GM21515 (cell line): ENCODE measurements at regions not wholly inside any gene's neighbourhood (a gene's known extent, or its start where the extent isn't known, plus 50 kb on each side); places are given as distances from the start of the nearest gene placed in this dataset.

Experiments
- ATAC-seq: cut with Tn5 transposase; IDR thresholded peaks from one replicate; pipeline ENCODE4 v1.9.1; 2021; ENCODE audit not compliant: unreplicated experiment

DNA sequence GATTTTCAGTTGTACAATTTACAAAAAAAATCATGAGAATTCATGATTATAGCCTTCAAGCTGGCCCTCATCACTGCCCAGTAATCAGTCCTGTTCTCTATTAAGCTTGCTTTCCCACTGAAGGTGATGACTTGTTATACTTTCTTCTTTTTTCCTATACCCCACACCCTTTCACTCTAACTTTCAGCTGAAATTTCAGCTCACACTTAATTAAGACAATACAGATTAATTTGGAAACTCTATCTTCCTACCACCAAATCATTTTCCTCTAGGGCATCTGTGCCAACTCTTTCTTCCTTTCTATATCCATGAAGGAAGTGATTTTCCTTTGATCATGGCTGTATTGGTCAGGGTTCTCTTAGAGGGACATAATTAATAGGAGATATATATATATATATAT lies 449.9 kb downstream of the CD109 start:
- no peak for ATAC-seq

DNA sequence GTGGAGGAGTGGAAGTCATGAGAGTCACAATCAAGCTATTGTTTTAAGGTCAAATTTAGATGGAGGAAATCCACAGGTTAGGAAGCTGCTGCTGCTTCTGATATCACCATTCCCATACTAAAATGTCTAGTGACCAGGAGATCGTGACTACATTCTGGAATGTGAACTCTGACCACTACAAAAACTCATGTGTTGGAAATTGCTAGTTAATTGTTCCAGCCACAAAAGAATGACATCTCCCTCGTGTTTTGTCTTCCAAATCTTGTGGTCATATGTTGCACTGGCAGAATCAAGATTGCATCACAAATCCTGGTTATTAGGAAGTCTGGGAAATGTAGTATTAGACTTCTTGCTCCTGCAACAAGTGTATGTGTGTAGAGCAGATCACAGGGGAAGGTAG lies 441.9 kb downstream of the CD109 start:
- no peak for ATAC-seq

DNA sequence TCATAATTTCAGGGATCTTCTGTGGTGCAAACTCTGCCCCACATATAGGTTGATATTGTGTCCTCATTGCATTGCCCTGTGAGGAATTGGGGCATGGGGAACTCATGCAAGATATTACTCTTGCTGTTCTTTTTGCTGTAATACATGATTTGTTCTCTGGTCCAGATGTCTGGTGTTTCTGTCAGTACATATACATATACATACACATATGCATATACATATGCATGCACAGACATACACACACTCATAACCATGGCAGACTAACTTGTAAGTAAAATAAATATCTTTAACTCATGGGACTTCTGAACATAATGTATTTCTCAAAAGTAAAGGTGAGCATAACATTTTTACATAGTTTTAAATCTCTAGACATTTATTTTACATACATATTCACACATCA lies 438.3 kb downstream of the CD109 start:
- ATAC-seq, result no peak

DNA sequence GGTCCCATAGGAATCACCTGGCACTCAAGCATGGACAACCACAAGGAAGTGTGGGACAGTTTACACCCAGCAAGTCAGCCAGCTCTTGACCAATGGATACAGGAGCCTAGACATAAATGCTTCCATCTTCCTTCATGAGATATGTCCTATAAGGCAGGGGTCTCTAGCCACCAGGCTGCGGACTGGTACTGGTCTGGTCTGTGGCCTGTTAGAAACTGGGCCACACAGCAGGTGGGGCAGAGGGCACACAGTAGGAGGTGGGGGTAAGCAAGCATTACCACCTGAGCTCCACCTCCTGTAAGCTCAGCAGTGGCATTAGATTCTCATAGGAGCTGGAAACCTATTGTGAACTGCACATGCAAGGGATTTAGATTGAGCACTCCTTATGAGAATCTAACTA lies 437.1 kb downstream of the CD109 start:
- no peak for ATAC-seq

DNA sequence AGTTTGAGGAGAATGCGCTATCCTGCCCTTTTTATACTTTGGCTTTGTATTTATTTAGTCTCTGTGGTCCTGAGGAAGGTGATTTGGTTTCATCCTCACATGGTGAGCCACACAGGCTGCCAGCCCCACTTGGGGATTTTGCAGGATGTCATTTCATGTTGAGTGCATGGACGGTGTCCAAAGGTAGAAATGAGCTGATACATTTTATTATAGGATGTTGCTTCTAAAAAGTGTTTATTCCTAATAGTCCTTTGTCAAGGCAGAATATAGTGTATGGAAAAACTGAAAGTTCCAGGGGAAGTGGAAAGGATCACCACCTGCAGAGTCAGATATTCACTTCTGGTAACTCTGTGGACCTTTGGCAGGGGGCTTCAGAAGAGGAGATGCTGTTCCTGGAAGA lies 434.6 kb downstream of the CD109 start:
- no peak for ATAC-seq

DNA sequence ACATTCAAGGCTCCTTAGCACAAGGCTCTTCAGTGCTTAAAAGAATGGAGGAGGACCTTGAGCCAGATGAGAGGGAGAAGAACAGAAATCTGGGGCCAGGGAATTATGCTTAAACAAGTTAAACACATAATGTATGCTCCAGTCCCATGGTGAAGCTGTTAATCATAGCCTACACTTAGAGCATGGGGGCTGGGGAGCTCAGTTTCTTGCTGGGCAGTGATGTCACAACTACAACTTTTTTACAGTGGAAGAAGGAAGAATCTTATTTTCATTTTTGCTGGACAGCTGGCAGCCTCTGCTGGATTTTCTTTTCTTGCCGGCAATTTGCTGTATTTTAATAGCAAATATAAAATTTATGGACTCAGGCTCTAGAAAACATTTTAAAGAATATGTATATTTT lies 432.5 kb downstream of the CD109 start:
- ATAC-seq, result no peak

DNA sequence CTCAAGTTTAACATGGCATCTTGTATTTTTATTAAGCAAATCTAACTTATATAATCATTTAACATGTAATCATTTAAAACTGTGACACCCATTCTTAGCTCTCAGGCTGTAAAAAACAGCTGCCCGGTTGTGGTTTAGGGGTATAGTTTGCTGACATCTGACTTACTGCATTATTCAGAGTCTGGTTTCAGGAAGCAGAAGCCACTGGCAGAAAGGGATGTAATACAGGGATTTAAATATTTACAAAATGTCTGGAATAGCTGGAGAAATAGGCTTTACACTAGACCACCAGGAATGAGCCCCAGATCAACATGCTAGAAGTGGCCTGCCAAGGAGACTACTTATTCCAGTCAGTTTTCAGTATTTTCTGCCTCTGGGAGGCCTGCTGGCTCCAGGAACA lies 421.1 kb downstream of the CD109 start:
- no peak for ATAC-seq

DNA sequence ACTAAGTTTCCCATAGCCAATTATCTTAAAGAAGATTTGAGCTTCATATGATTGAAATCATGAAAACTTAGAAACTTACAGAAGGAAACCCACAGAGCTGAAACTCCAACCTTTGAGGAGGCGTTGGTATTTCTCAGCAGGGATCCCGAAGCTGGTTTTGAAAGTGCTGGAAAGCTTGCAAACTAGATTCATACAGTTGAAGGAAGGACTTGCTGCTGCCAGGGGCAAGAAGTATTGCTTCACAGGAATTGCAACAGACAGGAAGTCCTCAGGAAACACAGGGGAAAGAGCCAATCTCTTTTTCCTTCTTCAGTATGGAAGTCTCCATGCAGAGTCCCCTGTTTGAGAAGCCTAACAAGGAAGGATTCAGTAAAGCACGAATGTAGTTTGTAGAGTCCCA lies 419.7 kb downstream of the CD109 start:
- no peak for ATAC-seq

DNA sequence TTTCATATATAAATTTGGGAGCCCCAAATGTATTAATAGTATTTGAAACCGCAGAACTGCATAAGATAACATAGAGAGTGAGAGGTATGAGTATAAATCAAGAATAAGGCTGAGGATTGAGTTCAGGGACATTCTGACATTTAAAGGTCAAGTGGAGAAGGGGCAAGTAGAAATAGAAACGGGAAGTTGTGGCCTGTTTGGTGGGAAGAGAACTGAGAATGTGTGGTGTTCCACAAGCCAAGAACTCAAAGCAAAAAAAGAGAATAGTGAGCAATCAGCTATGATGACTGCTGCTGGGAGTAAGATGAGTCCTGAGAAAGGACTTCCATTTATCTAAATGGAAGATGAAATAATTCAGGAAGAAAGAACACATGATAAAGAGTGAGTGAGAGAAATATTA lies 418.4 kb downstream of the CD109 start:
- ATAC-seq, result peak; percentile 61

DNA sequence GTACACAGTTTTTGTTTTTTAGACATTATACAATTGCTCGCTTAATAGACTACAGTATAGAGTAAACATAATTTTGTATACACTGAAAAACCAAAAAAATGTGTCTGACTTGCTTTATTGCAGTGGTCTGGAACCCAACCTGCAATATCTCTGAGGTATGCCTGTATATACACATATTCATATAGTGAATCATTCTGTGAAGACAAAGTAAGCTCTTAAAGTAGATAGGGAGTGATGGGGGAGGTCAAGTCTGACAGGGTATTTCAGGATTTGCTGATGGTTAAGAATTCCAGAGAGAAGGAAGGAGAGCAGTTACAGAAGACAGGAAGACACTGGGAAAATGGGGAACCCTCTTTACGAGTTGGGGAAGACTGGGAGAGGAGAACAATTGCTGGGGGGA lies 417.9 kb downstream of the CD109 start:
- no peak for ATAC-seq

DNA sequence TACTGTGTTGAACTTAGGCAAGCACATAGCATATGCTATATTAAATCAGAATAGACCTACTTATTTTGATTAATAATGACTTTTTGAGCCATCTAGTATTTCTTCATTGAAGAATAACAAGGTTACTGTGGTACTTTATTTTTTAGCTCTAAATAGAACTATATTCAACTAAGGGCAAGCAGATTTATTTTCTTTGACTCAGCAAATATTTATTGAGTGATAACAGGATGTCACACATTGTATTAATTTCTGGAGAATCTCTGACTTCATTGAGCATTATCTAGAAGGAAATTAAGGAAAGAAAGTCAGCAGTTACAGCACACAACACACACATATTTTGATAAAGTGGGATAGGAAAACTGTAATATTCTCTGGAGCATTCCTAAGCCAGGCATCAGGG lies 407.4 kb downstream of the CD109 start:
- no peak for ATAC-seq

DNA sequence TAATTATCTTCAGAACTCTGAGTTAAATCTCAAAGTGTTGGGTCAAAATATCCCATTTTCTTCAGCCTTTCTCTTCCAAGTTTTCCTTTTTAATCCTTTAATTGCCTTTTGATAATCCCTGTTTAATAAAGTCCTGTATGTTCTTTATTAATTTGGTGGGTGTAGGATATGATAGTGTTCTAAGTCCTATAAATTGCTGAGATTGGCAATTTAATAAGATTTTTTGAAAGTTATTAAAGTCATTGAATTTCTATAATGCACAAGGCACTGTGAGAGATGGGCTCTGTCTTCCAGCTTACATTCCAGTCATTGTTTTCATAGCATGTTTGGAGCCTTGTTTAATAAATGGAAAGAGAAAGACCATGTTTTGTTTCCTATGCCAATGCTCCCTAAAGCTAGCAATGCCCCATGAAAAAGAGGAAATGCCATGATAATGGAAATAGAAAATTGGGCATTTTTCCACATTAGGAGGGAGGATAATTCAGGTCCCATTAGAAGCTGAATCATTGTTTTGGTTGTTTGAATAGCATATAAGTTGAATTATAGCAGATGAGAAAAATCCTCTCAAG lies 404.8 kb downstream of the CD109 start:
- ATAC-seq, result no peak

DNA sequence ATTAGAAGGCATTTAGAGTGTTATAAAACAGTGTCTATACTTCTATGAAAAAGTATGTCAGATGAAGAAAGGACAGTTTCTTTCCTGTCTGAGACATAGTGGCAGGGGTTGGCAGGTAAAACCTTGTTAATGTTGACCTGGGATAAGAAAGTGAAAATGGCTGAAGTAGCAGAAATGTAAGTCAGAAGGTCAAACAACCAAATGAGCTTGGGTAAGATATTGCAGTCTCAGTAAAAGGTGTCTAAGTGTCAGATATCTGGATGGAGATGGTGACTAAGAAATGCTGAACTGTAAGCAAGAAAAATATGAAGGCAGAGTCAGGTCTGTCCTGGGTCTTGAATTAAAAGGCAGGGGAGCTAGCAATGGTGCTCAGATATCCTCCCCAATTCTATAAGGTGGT lies 400.3 kb downstream of the CD109 start:
- ATAC-seq, result no peak

DNA sequence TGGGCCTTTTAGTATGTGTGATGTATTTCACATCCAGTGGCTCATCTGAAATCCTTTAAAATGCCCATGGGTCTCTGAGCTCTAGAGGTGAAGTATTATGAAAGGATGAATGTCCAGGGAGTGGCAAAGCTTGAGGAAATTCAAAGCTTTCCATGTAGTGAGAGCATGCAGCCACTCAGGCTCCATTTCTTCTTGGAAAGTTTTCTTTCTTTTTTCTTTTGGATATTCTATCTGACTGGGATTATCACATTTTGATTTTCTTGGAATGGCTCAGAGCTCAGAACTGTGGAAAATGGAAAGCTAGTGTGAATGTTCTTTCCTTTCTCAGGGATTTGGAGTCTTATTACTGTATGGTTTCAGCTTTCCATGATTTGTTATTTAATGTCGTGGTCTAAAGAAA lies 397.4 kb downstream of the CD109 start:
- ATAC-seq, result no peak

DNA sequence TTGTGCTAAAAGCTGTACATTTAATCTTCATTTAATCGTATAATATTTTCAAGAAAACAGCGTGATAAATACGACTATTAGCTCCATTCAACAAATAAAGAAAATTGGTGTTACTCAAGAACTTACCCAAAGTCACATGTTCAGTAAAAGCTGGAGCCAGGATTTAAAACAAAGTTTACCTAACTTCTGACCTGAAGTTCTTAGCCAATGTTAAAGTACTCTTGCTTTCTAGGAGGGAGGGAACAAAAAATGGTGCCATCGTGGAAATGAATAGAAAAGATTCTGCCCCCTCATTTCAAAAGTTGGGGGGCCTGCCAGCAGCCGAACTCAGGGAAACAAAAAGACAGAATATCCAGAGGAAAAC lies 395.8 kb downstream of the CD109 start:
- no peak for ATAC-seq

DNA sequence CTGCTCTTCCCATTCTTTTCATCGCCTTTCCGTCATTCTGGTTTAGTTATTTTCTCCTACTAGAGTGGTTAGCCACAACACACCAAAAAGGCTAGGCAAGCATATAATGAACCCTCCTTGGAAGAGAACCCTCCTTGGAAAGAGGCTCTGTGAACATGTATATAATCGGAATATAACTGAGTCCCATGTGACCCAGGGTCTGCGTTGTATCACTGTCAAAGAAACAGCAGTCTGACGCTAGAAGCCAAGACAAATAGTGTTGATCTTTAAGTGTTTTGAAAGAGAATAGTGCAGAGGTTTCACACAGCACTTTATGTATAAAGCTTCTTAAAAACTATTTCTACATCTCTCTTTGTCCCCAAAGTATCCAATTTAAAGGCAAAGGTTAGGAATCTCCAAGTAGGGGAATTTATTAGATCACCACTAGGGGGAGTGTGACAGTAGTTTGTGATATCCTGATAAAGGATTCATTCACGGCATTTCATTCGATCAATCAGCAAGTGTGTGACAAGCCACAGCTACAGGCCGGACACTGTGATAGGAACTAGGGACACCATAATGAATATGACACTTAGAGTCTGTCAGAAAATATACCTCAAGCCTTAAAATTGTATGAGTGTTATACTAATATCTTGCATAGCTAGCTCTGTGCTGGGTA lies 395.3 kb downstream of the CD109 start:
- ATAC-seq, result peak; percentile 73

DNA sequence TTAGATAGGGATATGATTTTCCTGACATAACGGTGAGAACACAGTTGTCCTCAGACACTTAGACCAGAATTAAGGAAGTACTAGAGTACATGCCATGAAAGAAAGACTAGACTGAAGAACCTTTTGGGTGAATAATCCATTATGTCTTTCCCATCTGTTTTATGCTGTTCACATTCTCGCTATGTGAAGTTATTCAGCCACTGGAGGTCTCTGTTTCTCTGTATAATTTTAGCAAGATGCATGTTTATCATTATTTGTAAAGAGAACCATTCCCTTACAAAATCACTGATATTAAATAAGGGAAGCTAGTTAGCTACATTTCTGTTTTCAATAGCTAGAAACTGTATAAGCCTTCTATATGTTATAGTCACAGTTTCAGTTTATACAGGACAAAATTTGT lies 391.9 kb downstream of the CD109 start:
- no peak for ATAC-seq

DNA sequence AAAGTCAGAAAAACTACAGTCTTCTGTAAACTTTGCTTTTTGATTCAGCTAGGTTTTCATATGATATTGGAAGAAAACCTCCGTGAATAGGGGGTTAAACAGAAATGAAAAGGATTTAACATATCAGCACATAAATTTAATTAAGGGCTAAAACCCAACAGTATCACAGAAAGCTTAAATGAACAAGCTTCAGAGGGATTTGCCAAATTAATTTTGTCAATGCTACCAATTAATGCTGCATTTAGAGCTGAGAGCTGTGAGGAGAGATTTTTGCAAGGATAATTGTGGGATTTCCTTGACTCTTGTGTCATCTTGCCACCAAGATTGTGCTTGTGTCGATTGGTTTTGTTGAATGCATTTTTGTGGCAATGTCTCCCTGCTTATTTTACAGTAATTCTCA lies 379.9 kb downstream of the CD109 start:
- ATAC-seq, result no peak

DNA sequence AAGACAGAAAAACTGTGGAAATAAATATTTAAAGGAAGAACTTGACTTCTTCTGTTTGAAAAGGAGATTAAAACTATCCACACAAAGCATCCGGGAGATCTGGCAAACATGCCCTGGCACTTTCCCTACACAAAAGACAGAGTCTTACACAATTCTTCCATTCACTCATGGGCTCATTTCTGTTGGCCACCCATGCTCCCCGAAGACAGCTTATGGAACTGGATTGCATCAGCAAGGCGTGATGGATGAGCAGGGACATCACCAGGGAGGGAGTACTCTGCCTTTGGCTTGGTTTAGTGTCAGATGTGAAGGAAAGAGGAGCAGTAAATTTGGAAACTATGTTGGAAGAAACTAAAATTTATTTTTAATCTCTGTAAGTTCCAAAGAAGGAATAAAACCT lies 379.3 kb downstream of the CD109 start:
- no peak for ATAC-seq

DNA sequence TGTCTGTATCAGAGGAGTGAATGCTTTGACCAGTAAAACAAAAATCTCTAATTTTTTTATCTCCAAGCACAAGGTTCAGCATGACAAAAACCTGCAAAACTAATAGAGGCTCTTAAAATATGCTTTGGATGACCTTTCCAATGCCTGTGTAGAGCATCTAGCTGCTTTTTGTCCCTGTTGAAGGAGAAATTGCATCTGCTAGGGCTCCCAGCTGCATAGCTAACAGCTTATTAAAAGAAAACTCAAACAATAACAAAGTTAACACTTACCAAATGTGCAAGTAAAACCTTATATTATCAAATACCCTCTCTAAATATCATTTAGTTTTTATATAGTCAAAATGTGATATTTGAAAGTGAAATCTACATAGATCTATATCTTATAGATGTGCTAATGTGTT lies 378.6 kb downstream of the CD109 start:
- no peak for ATAC-seq

DNA sequence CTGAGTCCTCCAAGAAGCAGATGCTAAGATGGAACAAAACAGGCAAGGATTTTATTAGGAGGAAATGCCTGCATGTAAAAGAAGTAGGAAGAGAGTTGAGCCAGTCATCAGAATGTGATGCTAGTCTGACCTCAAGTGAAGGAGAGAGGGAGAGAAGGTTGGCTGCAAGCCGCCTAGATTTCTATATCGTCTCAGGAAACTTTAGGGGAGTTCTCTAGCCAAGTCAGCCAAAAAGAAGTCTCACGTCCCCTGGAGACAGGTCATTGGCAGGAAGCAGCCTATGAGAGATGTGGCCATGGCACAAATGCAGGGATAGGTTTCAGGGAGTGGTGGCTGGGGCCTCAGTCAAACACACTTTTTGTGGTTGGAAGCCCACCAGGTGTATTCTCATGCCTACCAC lies 378.0 kb downstream of the CD109 start:
- no peak for ATAC-seq

DNA sequence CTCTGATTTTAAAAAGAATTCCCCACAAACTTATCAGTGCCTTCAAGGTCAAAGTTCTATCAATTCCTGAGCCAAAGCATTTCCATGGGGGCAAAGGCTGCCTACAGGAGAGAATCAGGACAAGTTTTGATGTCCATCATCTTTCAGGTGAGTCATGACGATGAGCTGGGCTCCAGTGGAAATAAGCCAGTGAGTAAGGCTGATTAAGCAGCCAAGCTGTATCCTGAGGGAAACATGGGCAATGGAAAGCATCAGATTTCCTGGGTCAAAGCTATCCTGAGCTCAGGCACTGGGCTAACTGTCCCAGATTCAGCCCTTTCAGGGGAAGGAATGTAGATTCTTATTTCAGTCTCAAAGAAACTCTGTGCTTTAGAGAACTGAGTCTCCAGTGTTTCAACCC lies 377.4 kb downstream of the CD109 start:
- ATAC-seq, result no peak

DNA sequence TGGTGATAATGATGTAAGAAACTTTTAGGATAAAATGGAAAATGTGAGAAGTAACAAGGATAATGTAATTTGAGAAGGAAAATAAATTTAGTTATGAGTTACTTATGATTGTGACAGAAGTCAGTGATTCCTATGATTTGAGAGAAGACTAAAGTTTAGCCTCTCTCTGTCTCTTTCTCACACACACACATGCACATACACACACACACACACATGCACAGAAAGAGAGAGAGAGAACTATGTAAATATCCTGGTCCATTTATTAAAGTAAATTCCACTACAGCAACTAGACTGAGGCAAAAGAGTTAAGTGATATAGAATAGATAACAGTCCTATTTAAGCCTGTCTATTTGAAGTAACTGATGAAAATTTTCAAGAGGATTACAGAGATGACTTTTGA lies 375.2 kb downstream of the CD109 start:
- ATAC-seq, result no peak
